HG03108 (cell line): ENCODE measurements at regions not wholly inside any gene's neighbourhood (a gene's known extent, or its start where the extent isn't known, plus 50 kb on each side); places are given as distances from the start of the nearest gene placed in this dataset.

Experiments used
- ATAC-seq: cut with Tn5 transposase; IDR thresholded peaks from one replicate; pipeline ENCODE4 v1.9.1; 2021; ENCODE audit warnings: moderate library complexity; ENCODE audit not compliant: unreplicated experiment

DNA sequence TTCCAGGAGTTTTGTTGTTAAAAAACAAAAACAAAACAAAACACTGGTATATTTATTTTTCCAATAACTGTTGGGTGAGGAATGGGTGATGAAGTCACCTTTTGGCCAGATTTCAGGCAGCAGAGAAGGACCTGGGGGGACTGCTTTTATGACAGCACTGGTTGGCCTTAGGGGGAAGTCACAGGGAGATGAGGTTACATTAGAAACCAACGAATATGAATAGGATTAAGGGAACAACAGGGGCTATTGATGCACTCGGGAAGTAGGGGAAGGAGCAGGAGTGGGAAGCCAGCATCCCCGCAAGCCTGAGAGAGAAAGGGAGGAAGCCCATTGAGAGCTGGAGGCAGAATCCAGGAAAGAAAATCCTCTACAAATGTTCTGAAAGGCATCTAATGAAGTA is 958.4 kb downstream of the TYW1 start:
- ATAC-seq, result no peak

DNA sequence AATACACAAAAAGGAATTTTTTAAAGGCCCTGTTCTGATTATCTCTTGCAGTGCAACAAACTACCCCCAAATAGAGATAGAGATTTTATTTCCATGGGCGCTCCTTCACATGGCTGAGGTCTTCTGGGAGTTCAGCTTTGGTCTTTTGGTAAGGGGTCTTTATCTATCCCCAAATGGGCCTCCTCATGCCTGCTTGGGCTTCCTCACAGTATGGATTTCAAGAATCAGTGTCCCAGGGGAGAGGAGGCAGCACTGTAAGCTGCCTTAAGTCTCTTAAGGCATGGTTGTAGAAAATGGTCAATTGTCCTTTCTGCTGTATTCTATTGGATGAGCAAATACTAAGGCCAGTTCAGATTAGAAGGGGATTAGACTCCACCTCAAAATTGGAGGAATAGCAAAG is 966.2 kb downstream of the TYW1 start:
- no peak for ATAC-seq

- ATAC-seq, result no peak
Observed at GRCh38 chr7:67976490-67976889, 979.9 kb downstream of the TYW1 start.

DNA sequence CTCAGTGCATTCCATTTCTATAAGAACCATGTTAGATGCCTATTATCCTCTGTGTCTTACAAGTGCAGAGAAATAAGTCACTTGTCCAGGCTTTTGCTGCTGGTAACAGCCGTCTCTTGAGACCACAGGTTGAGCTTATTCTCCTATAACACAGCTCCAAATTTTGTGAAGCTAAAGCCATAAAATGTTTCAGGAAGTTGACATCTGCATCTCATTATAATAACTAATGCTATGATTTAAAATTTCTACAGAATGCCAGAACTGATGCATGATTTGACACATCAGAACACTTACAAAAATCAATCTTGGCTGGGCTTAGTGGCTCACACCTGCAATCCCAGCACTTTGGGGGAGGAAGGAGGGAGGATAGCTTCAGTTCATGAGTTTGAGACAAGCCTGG is 986.9 kb downstream of the TYW1 start:
- no peak for ATAC-seq

- no peak for ATAC-seq
Observed at GRCh38 chr7:67984326-67984725, 987.7 kb downstream of the TYW1 start.

GRCh38 chr7:67989142-67989541 is 992.5 kb downstream of the TYW1 start:
- ATAC-seq, result no peak

- ATAC-seq, result no peak
Observed at GRCh38 chr7:67990003-67990402, 993.4 kb downstream of the TYW1 start.

DNA sequence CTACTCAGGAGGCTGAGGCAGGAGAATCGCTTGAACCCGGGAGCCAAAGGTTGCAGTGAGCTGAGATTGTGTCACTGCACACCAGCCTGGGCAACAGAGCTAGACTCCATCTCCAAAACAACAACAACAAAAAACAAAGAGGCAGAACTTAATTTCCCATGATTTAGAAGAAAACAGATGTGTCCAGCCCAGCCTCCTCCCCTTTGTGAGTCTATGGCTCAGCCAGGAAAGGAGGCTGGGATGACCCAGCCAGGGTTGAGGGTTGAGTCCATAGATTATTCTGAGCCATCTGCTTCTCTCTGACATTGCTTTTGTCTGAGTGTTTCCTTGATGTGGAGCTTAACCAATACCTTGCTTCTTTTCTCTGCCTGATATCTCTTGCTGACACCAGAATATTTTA is 994.1 kb downstream of the TYW1 start:
- ATAC-seq, result no peak

DNA sequence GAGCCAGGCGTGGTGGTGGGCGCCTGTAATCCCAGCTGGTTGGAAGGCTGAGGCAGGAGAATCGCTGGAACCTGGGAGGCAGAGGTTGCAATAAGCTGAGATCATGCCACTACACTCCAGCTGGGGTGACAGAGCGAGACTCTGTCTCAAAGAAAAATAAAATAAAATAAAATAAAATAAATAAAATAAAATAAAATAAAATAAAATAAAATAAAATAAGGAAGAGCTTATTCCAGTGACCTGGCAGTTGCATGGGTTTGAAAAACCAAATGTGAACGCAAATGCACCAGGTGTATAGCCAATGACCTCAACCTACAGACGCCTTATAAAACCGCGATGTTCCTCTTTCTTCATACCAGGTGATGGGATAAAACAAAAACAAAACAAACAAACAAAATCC is 995.7 kb downstream of the TYW1 start:
- no peak for ATAC-seq

DNA sequence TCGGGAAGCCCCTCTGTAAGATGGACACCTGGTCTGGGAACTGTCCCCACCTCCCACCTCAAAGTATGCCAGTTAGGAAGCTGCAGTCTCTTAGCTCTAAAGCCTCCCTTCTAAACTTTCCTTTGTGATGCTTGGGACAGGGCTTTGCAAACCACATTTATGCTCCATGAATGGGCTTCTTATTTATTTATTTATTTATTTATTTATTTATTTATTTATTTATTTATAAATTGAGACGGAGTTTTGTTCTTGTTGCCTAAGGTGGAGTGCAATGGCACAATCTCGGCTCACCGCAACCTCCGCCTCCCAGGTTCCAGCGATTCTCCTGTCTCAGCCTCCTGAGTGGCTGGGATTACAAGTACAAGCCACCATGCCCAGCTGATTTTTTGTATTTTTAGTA is 1009.4 kb downstream of the TYW1 start:
- no peak for ATAC-seq

GRCh38 chr7:68006619-68007018 is 1010.0 kb downstream of the TYW1 start:
- ATAC-seq, result no peak

GRCh38 chr7:68009716-68010115 is 1013.1 kb downstream of the TYW1 start:
- no peak for ATAC-seq

DNA sequence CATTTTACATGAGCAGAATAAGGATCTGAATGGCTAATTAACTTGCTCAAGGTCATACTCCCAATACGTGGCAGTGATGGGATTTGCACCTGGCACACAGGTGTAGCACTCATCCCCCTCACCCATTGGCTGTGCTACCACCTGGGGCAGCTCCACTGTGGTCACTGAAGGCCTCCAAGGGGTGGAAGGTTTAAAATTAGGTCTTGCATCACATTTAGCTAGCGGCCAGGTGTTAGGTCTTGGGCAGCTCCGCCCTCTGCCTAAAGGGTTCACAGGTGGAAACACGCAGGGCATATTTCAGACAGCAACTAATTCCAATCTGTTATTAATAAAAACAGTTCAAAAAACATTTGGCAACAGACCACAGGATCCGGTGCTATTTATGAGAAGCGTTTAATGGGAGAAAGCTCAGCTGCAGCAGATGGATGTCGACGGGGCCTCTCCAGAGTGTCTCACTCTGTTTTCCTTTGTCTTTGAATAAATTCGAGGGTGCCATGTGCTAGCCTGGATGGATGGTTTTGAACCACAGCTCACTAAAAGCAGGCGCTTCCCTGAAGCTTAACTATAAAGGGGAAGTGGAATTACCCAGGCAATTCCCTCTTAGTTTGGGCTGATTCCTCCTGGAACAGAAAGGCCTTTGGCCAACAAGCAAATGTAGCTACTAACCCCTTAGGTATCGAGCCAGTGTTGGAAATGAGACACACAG is 1017.6 kb downstream of the TYW1 start:
- no peak for ATAC-seq

DNA sequence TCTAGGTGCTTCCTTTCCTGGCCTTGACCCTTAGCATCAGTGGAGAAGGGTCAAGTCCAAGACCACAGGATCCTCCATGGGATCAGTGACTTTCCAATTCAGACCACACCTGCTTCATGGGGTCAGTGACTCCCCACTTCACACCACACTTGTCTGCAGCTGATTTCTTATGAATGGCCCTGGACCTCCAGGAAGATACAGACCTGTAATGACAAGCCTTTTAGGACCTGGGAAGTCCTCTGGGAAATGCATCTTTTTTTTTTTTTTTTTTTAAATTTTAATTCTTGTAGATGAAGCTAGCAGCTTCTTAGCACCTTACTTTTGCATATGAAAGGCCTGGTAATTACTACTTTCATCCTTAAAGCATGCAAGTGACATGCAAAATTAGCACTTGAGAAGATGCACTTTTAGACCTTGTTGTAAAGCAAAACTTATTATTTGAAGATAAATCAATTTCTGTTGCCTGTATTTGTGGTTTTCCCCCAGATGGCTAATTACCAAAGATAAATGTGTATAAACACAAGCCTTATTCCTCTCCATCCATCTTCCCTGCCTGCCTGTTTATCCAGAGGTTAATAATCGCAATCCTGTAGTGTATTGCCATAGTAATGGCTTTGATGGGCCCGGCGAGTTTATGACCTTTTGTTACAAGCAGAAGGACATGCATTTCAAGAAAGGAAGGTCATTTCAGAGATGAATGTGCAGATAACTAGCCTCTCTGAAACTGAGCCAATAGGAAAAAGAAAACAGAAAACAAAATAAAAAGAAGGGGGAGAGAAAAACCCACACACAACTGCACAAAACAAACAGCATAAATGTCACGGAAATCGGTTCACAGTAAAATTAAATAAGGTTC is 1018.7 kb downstream of the TYW1 start:
- no peak for ATAC-seq

GRCh38 chr7:68015978-68016532 is 1019.4 kb downstream of the TYW1 start:
- no peak for ATAC-seq

DNA sequence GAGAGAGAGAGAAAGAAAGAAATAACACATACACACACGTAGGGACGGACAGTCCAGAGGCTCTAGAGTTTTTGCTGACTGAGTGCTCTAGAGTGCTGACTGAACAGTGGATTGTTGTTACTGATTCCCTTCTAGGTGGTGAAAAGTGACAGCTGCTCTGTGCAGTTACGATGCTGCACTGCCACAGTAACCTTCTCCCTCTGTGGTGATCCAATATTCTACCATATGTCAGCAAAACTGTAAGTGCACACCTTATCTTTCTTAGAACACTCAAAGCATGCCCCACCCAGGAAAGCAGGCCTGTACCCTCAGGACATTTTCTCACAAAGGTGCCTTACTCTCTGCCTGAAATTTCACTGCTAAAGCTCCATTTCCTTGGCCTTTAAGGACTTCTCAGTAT is 1023.5 kb downstream of the TYW1 start:
- ATAC-seq, result no peak

DNA sequence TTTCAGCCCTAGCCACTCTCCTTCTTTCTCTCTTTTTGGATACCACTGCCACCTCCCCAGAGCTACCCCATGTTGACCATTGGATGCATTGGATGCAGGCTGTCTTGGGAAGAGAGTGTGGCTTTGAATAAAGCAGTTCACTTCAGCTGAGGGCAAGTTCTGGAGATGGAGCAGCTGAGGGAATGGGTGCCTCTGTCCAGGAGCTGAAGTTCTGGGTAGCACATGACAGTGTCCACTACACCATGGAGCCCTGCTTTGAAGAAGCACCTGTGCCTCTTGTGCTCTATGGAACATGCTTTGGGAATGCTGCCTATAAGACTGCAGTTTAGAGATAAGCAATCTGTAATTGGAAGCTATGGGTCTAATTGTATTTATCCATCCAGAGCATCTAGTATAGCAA is 1028.7 kb downstream of the TYW1 start:
- ATAC-seq, result no peak

DNA sequence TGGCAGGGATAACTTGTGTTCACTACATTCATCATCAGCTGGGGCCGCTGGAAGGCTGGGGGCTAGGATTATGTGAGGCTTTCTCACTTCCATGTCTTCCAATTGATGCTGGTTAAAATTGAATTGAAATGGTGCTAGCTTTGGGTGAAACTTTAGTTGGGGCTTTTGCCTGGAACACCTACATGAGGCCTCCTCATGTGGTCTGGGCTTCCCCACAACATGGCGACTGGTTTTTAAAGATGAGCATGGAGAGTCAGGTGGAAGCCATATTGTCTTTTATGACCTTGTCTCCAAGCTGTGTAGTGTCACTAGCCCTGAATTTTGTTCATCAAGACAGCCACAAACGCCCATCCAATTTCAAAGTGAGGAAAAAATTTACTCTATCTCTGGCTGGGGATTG is 1033.9 kb downstream of the TYW1 start:
- ATAC-seq, result no peak

- ATAC-seq, result no peak
Observed at GRCh38 chr7:68031180-68031943, 1034.7 kb downstream of the TYW1 start.

DNA sequence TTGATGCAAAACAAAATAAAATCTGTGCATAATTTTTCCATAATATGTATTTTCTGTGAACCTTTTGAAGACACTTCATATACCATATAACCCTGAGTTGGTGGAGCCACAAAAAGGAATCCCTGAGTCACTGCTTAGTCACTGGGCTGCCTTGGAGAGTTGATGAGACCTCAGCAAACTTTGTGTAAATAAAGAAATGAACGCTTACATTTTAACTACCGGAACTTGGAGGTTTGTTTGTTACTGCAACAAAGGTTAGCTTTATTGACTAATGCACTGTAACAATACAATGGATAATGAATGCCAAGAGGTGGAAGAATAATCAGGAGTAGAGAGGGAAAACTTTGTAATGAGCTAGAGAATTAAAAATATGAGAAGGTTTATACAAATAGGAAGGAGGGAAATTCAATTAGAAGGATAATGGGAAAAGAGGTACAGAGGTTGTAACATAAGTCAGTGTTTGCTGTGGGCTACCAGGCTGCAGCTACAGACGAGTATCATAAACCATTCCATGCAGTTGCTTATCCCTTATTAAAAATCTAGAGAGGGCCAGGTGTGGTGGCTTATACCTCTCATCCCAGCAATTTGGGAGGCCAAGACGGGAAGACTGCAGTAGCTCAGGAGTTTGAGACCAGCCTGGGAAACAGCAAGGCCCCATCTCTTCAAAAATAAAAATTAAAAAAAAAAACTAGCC is 1042.1 kb downstream of the TYW1 start:
- no peak for ATAC-seq

DNA sequence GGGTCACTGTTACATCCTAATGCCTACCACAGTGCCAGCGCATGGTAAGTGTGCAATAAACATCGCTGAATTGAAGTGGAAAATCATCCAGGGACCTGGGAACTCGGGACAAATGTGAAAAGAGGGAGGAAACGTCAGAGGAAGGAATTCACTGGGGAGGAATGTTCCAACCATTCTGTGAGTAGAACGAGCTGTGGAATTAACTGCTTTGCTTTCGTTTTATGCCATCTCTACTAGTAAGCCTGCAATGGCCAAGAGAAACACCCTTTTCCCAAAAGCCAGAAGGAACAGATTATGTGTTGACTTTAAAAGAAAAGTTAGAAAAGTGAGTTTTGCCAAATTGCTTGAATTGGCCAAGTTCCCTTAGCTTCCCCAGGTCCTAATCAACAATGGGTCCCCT is 1044.9 kb downstream of the TYW1 start:
- ATAC-seq, result no peak
